Endothelial cell (in vitro differentiated cells): ENCODE measurements at regions not wholly inside any gene's neighbourhood (a gene's known extent, or its start where the extent isn't known, plus 50 kb on each side); places are given as distances from the start of the nearest gene placed in this dataset.

ENCODE experiments used
- DNase-seq: peaks from one replicate; pipeline ENCODE4 v3.0.0; 2021; ENCODE audit warnings: low spot score
- H3K27ac Mint-ChIP-seq: one replicate; pipeline ENCODE4 v1.8.0; 2021; ENCODE audit warnings: mixed read lengths, inconsistent platforms; ENCODE audit not compliant: unreplicated experiment
- H3K27me3 Mint-ChIP-seq: one replicate; pipeline ENCODE4 v1.8.0; 2021; ENCODE audit warnings: mild to moderate bottlenecking, moderate library complexity, mixed read lengths, inconsistent platforms; ENCODE audit not compliant: unreplicated experiment
- H3K36me3 Mint-ChIP-seq: one replicate; pipeline ENCODE4 v1.8.0; 2021; ENCODE audit warnings: mild to moderate bottlenecking, low read depth, mixed read lengths, inconsistent platforms; ENCODE audit not compliant: unreplicated experiment
- H3K4me1 Mint-ChIP-seq: one replicate; pipeline ENCODE4 v1.8.0; 2021; ENCODE audit warnings: mild to moderate bottlenecking, mixed read lengths, inconsistent platforms; ENCODE audit not compliant: unreplicated experiment
- H3K4me3 Mint-ChIP-seq: one replicate; pipeline ENCODE4 v1.8.0; 2021; ENCODE audit warnings: mild to moderate bottlenecking, mixed read lengths, inconsistent platforms; ENCODE audit not compliant: unreplicated experiment
- H3K9me3 Mint-ChIP-seq: one replicate; pipeline ENCODE4 v1.8.0; 2021; ENCODE audit warnings: mixed read lengths, inconsistent platforms; ENCODE audit not compliant: unreplicated experiment
- CTCF ChIP-seq: fragments of 200-600 bp; sonication (generic); IDR thresholded peaks from one replicate; pipeline ENCODE4 v1.5.0; 2021; ENCODE audit warnings: antibody characterized with exemption; ENCODE audit not compliant: unreplicated experiment

GRCh38 chr10:121157998-121158397 lies 306.8 kb downstream of the WDR11 start:
- Mint-ChIP-seq H3K36me3 (no peaks in the 10 kb centered on the region), H3K27ac (no peak overlapping the region), H3K27me3 (no peaks in the 10 kb centered on the region), H3K4me1 (no peaks in the 10 kb centered on the region), H3K4me3 (no peak overlapping the region), H3K9me3 (no peaks in the 10 kb centered on the region)
- no peak for TF ChIP-seq CTCF
- DNase-seq, result no peak

GRCh38 chr10:121158988-121159579 lies 307.9 kb downstream of the WDR11 start:
- H3K4me3 Mint-ChIP-seq, result no peak overlapping the region
- H3K27ac Mint-ChIP-seq, result no peak overlapping the region
- H3K4me1 Mint-ChIP-seq, result no peaks in the 10 kb centered on the region
- DNase-seq, result no peak
- H3K27me3 Mint-ChIP-seq, result no peaks in the 10 kb centered on the region
- TF ChIP-seq CTCF, result no peak
- H3K36me3 Mint-ChIP-seq, result no peaks in the 10 kb centered on the region
- H3K9me3 Mint-ChIP-seq, result no peaks in the 10 kb centered on the region

- H3K4me3 Mint-ChIP-seq, result no peak overlapping the region
- DNase-seq, result no peak
- no peak overlapping the region for H3K27ac Mint-ChIP-seq
- TF ChIP-seq CTCF, result no peak
- no peaks in the 10 kb centered on the region for H3K4me1 Mint-ChIP-seq
- H3K9me3 Mint-ChIP-seq, result no peaks in the 10 kb centered on the region
- no peaks in the 10 kb centered on the region for H3K27me3 Mint-ChIP-seq
- H3K36me3 Mint-ChIP-seq, result no peaks in the 10 kb centered on the region
These were observed 308.5 kb downstream of the WDR11 start for GRCh38 chr10:121159670-121160069.

GRCh38 chr10:121165276-121165675 lies 314.1 kb downstream of the WDR11 start:
- Mint-ChIP-seq H3K27ac (no peak overlapping the region), H3K9me3 (no peaks in the 10 kb centered on the region)

More at GRCh38 chr10:121165276-121165675, 314.1 kb downstream of the WDR11 start:
- TF ChIP-seq CTCF, result no peak
- Mint-ChIP-seq H3K4me3 (no peak overlapping the region), H3K36me3 (no peaks in the 10 kb centered on the region), H3K27me3 (no peaks in the 10 kb centered on the region), H3K4me1 (no peaks in the 10 kb centered on the region)
- DNase-seq, result no peak
